OCI-LY7 (cell line): ENCODE measurements at regions not wholly inside any gene's neighbourhood (a gene's known extent, or its start where the extent isn't known, plus 50 kb on each side); places are given as distances from the start of the nearest gene placed in this dataset.

Experiments used
- BruUV-seq: library from RNA; stranded (reverse); fragments of 400-500 nt; replicated peaks from 2 replicates; lab custom pipeline; 2021; lab: Mats Ljungman, UMichigan
- CTCF ChIA-PET: fragments of 300-600 bp; sonication (Branson Sonifier 250); formaldehyde crosslinking; loops from one replicate; lab custom pipeline; 2022; ENCODE audit warnings: antibody characterized with exemption; ENCODE audit not compliant: unreplicated experiment; lab: Charles Lee
- POLR2A ChIA-PET: fragments of 300-600 bp; sonication (Branson Sonifier 250); formaldehyde crosslinking; loops from one replicate; lab custom pipeline; 2022; ENCODE audit warnings: antibody characterized with exemption; lab: Charles Lee
- DNase-seq: peaks from one replicate; pipeline ENCODE4 v3.0.0-alpha.2; 2015; ENCODE audit warnings: low spot score
- H2AFZ ChIP-seq: fragments of 200-600 bp; sonication (generic), shearing (Covaris generic); 2 replicates; pipeline ENCODE4 v1.6.1; 2014; ENCODE audit warnings: mild to moderate bottlenecking, antibody characterized with exemption, low read length, moderate library complexity
- H3K27ac ChIP-seq: fragments of 200-600 bp; sonication (generic); 2 replicates; pipeline ENCODE4 v1.5.1; 2014; ENCODE audit warnings: mixed run types, low read depth, mild to moderate bottlenecking, moderate library complexity, low read length, inconsistent platforms; ENCODE audit not compliant: poor library complexity, severe bottlenecking
- H3K36me3 ChIP-seq: fragments of 200-600 bp; sonication (generic); 2 replicates; pipeline ENCODE4 v1.6.1; 2014; ENCODE audit warnings: mild to moderate bottlenecking, antibody characterized with exemption, low read length, moderate library complexity, mixed read lengths; ENCODE audit not compliant: insufficient read depth
- H3K4me1 ChIP-seq: fragments of 200-600 bp; sonication (generic); 2 replicates; pipeline ENCODE4 v1.5.1; 2014; ENCODE audit warnings: mild to moderate bottlenecking, low read length; ENCODE audit not compliant: insufficient read depth, poor library complexity, severe bottlenecking
- H3K4me2 ChIP-seq: fragments of 200-600 bp; sonication (generic); 2 replicates; pipeline ENCODE4 v1.6.1; 2014; ENCODE audit warnings: mild to moderate bottlenecking, low read length
- H3K4me3 ChIP-seq: fragments of 200-600 bp; sonication (generic); 2 replicates; pipeline ENCODE4 v1.5.1; 2014; ENCODE audit warnings: mild to moderate bottlenecking, low read depth, low read length; ENCODE audit not compliant: poor library complexity, severe bottlenecking
- H3K79me2 ChIP-seq: fragments of 200-600 bp; sonication (generic); 2 replicates; pipeline ENCODE4 v1.6.1; 2016; ENCODE audit warnings: low read depth, mild to moderate bottlenecking, low read length, moderate library complexity, mixed read lengths; ENCODE audit not compliant: insufficient read depth
- H3K9me2 ChIP-seq: fragments of 200-600 bp; sonication (generic); 2 replicates; pipeline ENCODE4 v1.6.1; 2016; ENCODE audit warnings: mild to moderate bottlenecking, low read length, mixed read lengths; ENCODE audit not compliant: insufficient read depth
- H3K9me3 ChIP-seq: fragments of 200-600 bp; sonication (generic); 2 replicates; pipeline ENCODE4 v1.6.1; 2014; ENCODE audit warnings: mild to moderate bottlenecking, mixed run types, low read length, mixed read lengths
- H4K20me1 ChIP-seq: fragments of 200-600 bp; sonication (generic); 2 replicates; pipeline ENCODE4 v1.6.1; 2014; ENCODE audit warnings: mild to moderate bottlenecking, antibody characterized with exemption, low read length, moderate library complexity, mixed read lengths; ENCODE audit not compliant: insufficient read depth
- CTCF ChIP-seq: fragments of 200-600 bp; sonication (generic); conservative IDR thresholded peaks from 2 replicates; pipeline ENCODE4 v1.5.1; 2014; ENCODE audit warnings: mild to moderate bottlenecking, antibody characterized with exemption, low read length, moderate library complexity, mixed read lengths
- EZH2phosphoT487 ChIP-seq: fragments of 200-600 bp; sonication (generic); IDR thresholded peaks from 2 replicates; pipeline ENCODE4 v1.6.1; 2018; ENCODE audit warnings: low read depth, borderline replicate concordance, mild to moderate bottlenecking, mixed run types, antibody characterized with exemption, low read length, moderate library complexity, mixed read lengths
- intact Hi-C: fragments of 100-400 bp; cut with micrococcal nuclease; formaldehyde crosslinking; loops from one replicate; pipeline ENCODE4 v1.10.0; 2022; ENCODE audit not compliant: unreplicated experiment

- intact Hi-C loops = no loop called here
- H3K4me1 ChIP-seq = no peaks in the 10 kb centered on the region
- H4K20me1 ChIP-seq = no peaks in the 10 kb centered on the region
- no peak overlapping the region for H3K4me2 ChIP-seq
- H3K9me2 ChIP-seq = no peaks in the 10 kb centered on the region
- H3K27ac ChIP-seq = no peak overlapping the region
- no peaks in the 10 kb centered on the region for H3K36me3 ChIP-seq
- no TSS peak for BruUV-seq
- H2AFZ ChIP-seq = no peak overlapping the region
- H3K79me2 ChIP-seq = no peaks in the 10 kb centered on the region
- ChIA-PET CTCF (no interaction called here), POLR2A (interaction anchor here (1.5 kb wide), 1 partner anchor 9 kb away, joined by 3 read pairs; no protein-coding TSS in a partner anchor)
- no peak overlapping the region for H3K4me3 ChIP-seq
- TF ChIP-seq EZH2phosphoT487 (no peak), CTCF (no peak)
- no peak for DNase-seq
- H3K9me3 ChIP-seq = peaks cover 31% of the 10 kb centered on the region
These were observed 2283.7 kb downstream of the NCAM2 start for GRCh38 chr21:23281917-23282316.

- no peak for DNase-seq
- BruUV-seq = no TSS peak
- Histone ChIP-seq H3K27ac (no peak overlapping the region), H3K79me2 (no peaks in the 10 kb centered on the region), H3K36me3 (no peaks in the 10 kb centered on the region), H2AFZ (no peak overlapping the region), H3K4me2 (no peak overlapping the region), H3K9me3 (0 out of 2 replicates have a peak, but pooled peaks cover 27% of the 10 kb centered on the region), H3K9me2 (no peaks in the 10 kb centered on the region), H3K4me3 (no peak overlapping the region), H3K4me1 (no peaks in the 10 kb centered on the region), H4K20me1 (no peaks in the 10 kb centered on the region)
- CTCF ChIA-PET = no interaction called here
- POLR2A ChIA-PET = no interaction called here
- intact Hi-C loops = no loop called here
- TF ChIP-seq EZH2phosphoT487 (no peak), CTCF (no peak)
These were observed 2251.6 kb downstream of the NCAM2 start for GRCh38 chr21:23249760-23250159.

GRCh38 chr21:23247334-23247733 lies 2249.1 kb downstream of the NCAM2 start:
- H3K9me2 ChIP-seq = no peaks in the 10 kb centered on the region
- H3K4me2 ChIP-seq = no peak overlapping the region
- 0 out of 2 replicates have a peak, but pooled peaks cover 23% of the 10 kb centered on the region for H3K9me3 ChIP-seq
- H3K4me3 ChIP-seq = no peak overlapping the region
- TF ChIP-seq CTCF = no peak
- TF ChIP-seq EZH2phosphoT487 = no peak
- H4K20me1 ChIP-seq = no peaks in the 10 kb centered on the region
- H2AFZ ChIP-seq = no peak overlapping the region
- no peaks in the 10 kb centered on the region for H3K79me2 ChIP-seq
- CTCF ChIA-PET = no interaction called here
- BruUV-seq = no TSS peak
- no peak for DNase-seq
- no peaks in the 10 kb centered on the region for H3K36me3 ChIP-seq
- intact Hi-C loops = no loop called here
- POLR2A ChIA-PET = no interaction called here
- H3K27ac ChIP-seq = no peak overlapping the region
- H3K4me1 ChIP-seq = no peaks in the 10 kb centered on the region
